Keratinocyte (primary cell): ENCODE measurements at regions not wholly inside any gene's neighbourhood (a gene's known extent, or its start where the extent isn't known, plus 50 kb on each side); places are given as distances from the start of the nearest gene placed in this dataset.

Experiments used
- DNase-seq: peaks from one replicate; pipeline ENCODE4 v3.0.0-alpha.2; 2011; ENCODE audit warnings: low read depth, missing footprints, low spot score
- FAIRE-seq: peaks from 2 replicates; lab custom pipeline; 2011; peaks lifted over from hg19 to GRCh38; lab: Jason Lieb, UNC
- H2AFZ ChIP-seq: 2 replicates; pipeline ENCODE4 v1.6.0; 2012; ENCODE audit warnings: low read length, control low read depth, inconsistent platforms; ENCODE audit not compliant: control insufficient read depth
- H3K27ac ChIP-seq: 2 replicates; pipeline ENCODE4 v1.5.1; 2011; ENCODE audit warnings: low read length; ENCODE audit not compliant: control insufficient read depth, insufficient read depth
- H3K27me3 ChIP-seq: 3 replicates; pipeline ENCODE4 v1.6.0; 2011; ENCODE audit warnings: low read length; ENCODE audit not compliant: control insufficient read depth, insufficient read depth; ENCODE audit errors: extremely low read depth
- H3K36me3 ChIP-seq, 2 experiments: 2 replicates in 1 of 2; 3 replicates in 1 of 2; pipeline ENCODE4 v1.5.1; 2011; ENCODE audit warnings: low read length in 2 of 2, mild to moderate bottlenecking in 1 of 2; ENCODE audit not compliant: control insufficient read depth in 2 of 2, insufficient read depth in 2 of 2; ENCODE audit errors: extremely low read depth in 1 of 2
- H3K4me1 ChIP-seq: 3 replicates; pipeline ENCODE4 v1.5.1; 2011; ENCODE audit warnings: low read length; ENCODE audit not compliant: control insufficient read depth, insufficient read depth; ENCODE audit errors: extremely low read depth
- H3K4me2 ChIP-seq: 3 replicates; pipeline ENCODE4 v1.6.0; 2011; ENCODE audit warnings: low read depth, low read length; ENCODE audit not compliant: control insufficient read depth, insufficient read depth; ENCODE audit errors: extremely low read depth
- H3K4me3 ChIP-seq, 3 experiments: fragments of 200-600 bp in 1 of 3; sonication (generic) in 1 of 3; 2 replicates in 2 of 3; 3 replicates in 1 of 3; pipeline ENCODE4 v1.5.1; 2011 to 2016; ENCODE audit warnings: low read length in 3 of 3, mild to moderate bottlenecking in 3 of 3, control low read depth in 2 of 3, inconsistent platforms in 1 of 3, low read depth in 1 of 3, mixed read lengths in 1 of 3, mixed run types in 1 of 3, moderate library complexity in 1 of 3; ENCODE audit not compliant: control insufficient read depth in 2 of 3, insufficient read depth in 2 of 3; ENCODE audit errors: extremely low read depth in 1 of 3
- H3K79me2 ChIP-seq: 2 replicates; pipeline ENCODE4 v1.6.0; 2012; ENCODE audit warnings: low read length; ENCODE audit not compliant: control insufficient read depth, insufficient read depth
- H3K9ac ChIP-seq: 3 replicates; pipeline ENCODE4 v1.6.0; 2011; ENCODE audit warnings: low read length; ENCODE audit not compliant: control insufficient read depth, insufficient read depth; ENCODE audit errors: extremely low read depth
- H3K9me1 ChIP-seq: 3 replicates; pipeline ENCODE4 v1.6.0; 2011; ENCODE audit warnings: low read length; ENCODE audit not compliant: control insufficient read depth, insufficient read depth; ENCODE audit errors: extremely low read depth
- H3K9me3 ChIP-seq: 2 replicates; pipeline ENCODE4 v1.5.1; 2012; ENCODE audit warnings: low read depth, low read length; ENCODE audit not compliant: control insufficient read depth
- H4K20me1 ChIP-seq: 3 replicates; pipeline ENCODE4 v1.6.0; 2011; ENCODE audit warnings: low read length; ENCODE audit not compliant: control insufficient read depth, insufficient read depth; ENCODE audit errors: extremely low read depth
- EZH2 ChIP-seq: IDR thresholded peaks from one replicate; pipeline ENCODE4 v1.6.1; 2012; ENCODE audit warnings: inconsistent platforms, mild to moderate bottlenecking, low read length, moderate library complexity
- dilution Hi-C: fragments of 300-500 bp; cut with MboI; formaldehyde crosslinking; loops from one replicate; pipeline ENCODE4 v1.7.0; 2020; ENCODE audit warnings: low sequenced_read_pairs; ENCODE audit not compliant: extremely low pct_ligation_motif_present
- TF ChIP-seq, protein P1 (sequence below), 3 experiments: IDR thresholded peaks in 1 of 3; conservative IDR thresholded peaks in 1 of 3; optimal IDR thresholded peaks in 1 of 3; 2 replicates in 2 of 3; 3 replicates in 1 of 3; pipeline versions ENCODE3 to v1.5.1; 2011; ENCODE audit warnings: low read length in 3 of 3, mild to moderate bottlenecking in 3 of 3, moderate library complexity in 2 of 3, control low read depth in 1 of 3, inconsistent platforms in 1 of 3; ENCODE audit not compliant: insufficient read depth in 2 of 3; ENCODE audit errors: extremely low read depth in 1 of 3

GRCh38 chr4:22876270-22876669 is 183.5 kb downstream of the GBA3 start:
- H3K27ac ChIP-seq: no peak overlapping the region
- H3K9me1 ChIP-seq: no peaks in the 10 kb centered on the region
- no peaks in the 10 kb centered on the region for H3K4me1 ChIP-seq
- no peak overlapping the region for H3K9ac ChIP-seq
- H3K36me3 ChIP-seq: no peaks in the 10 kb centered on the region
- H3K4me2 ChIP-seq: no peak overlapping the region
- FAIRE-seq: no peak
- dilution Hi-C loops: no loop called here
- H3K79me2 ChIP-seq: no peaks in the 10 kb centered on the region
- no peak overlapping the region for H2AFZ ChIP-seq
- no peaks in the 10 kb centered on the region for H3K27me3 ChIP-seq
- DNase-seq: no peak
- no peaks in the 10 kb centered on the region for H4K20me1 ChIP-seq
- H3K9me3 ChIP-seq: no peaks in the 10 kb centered on the region
- TF ChIP-seq EZH2: no peak
- TF ChIP-seq, protein P1, sequence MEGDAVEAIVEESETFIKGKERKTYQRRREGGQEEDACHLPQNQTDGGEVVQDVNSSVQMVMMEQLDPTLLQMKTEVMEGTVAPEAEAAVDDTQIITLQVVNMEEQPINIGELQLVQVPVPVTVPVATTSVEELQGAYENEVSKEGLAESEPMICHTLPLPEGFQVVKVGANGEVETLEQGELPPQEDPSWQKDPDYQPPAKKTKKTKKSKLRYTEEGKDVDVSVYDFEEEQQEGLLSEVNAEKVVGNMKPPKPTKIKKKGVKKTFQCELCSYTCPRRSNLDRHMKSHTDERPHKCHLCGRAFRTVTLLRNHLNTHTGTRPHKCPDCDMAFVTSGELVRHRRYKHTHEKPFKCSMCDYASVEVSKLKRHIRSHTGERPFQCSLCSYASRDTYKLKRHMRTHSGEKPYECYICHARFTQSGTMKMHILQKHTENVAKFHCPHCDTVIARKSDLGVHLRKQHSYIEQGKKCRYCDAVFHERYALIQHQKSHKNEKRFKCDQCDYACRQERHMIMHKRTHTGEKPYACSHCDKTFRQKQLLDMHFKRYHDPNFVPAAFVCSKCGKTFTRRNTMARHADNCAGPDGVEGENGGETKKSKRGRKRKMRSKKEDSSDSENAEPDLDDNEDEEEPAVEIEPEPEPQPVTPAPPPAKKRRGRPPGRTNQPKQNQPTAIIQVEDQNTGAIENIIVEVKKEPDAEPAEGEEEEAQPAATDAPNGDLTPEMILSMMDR (optimal IDR thresholded peaks at IDR 0.05 in 1 of 3, IDR thresholded peaks at IDR 0.05 in 1 of 3, conservative IDR thresholded peaks at IDR 0.05 in 1 of 3; ENCODE audit: extremely low read depth in 1 of 3, insufficient read depth in 2 of 3, low read length in 3 of 3): no peak
- H3K4me3 ChIP-seq: no peak overlapping the region

DNA sequence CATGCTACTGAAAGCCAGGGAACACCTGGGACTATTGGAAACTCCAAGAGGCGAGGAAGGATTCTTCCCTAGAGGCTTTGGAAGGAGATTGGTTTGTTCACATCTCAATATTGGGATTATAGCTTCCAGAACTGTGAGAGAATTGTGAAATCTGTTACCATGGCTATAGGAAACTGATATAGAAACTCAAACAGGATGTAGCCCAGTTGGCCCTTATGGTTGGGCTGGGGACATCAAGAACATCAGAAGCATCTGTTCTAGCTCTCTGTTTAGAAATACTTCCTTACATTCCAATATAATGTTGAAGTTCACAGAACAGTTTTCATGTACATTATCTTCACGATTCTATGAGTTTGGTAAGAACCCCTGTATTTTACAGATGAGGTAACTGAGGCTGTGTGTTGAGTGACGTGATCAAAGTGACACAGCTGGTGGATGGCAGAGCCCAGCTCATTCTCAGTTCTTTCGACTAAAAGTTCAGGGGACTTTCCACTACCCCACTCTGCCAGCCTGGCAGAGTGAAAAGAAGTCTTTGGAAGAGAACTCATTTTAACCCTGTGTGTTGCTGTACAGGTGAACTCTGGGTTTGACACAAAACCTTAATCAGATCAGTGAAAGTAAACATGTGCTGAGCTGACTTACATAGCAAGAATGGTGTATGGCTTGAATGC is 183.0 kb downstream of the GBA3 start:
- H3K36me3 ChIP-seq: no peaks in the 10 kb centered on the region
- no peak overlapping the region for H3K4me2 ChIP-seq
- H3K4me3 ChIP-seq: no peak overlapping the region
- no peak overlapping the region for H3K9ac ChIP-seq
- TF ChIP-seq, protein P1 (optimal IDR thresholded peaks at IDR 0.05 in 1 of 3, IDR thresholded peaks at IDR 0.05 in 1 of 3, conservative IDR thresholded peaks at IDR 0.05 in 1 of 3; ENCODE audit: extremely low read depth in 1 of 3, insufficient read depth in 2 of 3, low read length in 3 of 3): no peak
- no peak for TF ChIP-seq EZH2
- dilution Hi-C loops: no loop called here
- H3K27me3 ChIP-seq: no peaks in the 10 kb centered on the region
- H2AFZ ChIP-seq: no peak overlapping the region
- no peaks in the 10 kb centered on the region for H4K20me1 ChIP-seq
- H3K79me2 ChIP-seq: no peaks in the 10 kb centered on the region
- H3K9me1 ChIP-seq: no peaks in the 10 kb centered on the region
- H3K27ac ChIP-seq: no peak overlapping the region
- DNase-seq (no peak), FAIRE-seq (no peak)
- H3K4me1 ChIP-seq: no peaks in the 10 kb centered on the region
- no peaks in the 10 kb centered on the region for H3K9me3 ChIP-seq
